ENCODE measurements at regions not wholly inside any gene's neighbourhood (a gene's known extent, or its start where the extent isn't known, plus 50 kb on each side); places are given as distances from the start of the nearest gene placed in this dataset.
"Not testable (repeated sequence)": the region's sequence is repeated elsewhere in the genome, so short reads cannot be mapped to it uniquely, and the experiment has no call there.

- no peak overlapping the region for H3K4me3 ChIP-seq (ENCODE audit: insufficient read depth, low read depth, low read length)
- no peak for DNase-seq
- no peaks in the 10 kb centered on the region for H3K27me3 ChIP-seq (ENCODE audit: control insufficient read depth, insufficient read depth, low read length)
- H3K36me3 ChIP-seq (replicated peaks; ENCODE audit: control insufficient read depth, insufficient read depth, low read length), result no peaks in the 10 kb centered on the region
Measured at GRCh38 chr7:121620206-121620605, 224.1 kb upstream of the FAM3C start.

- Histone ChIP-seq H3K36me3 (replicated peaks; ENCODE audit: control insufficient read depth, insufficient read depth, low read length) (no peaks in the 10 kb centered on the region), H3K4me3 (ENCODE audit: insufficient read depth, low read depth, low read length) (no peak overlapping the region), H3K27me3 (ENCODE audit: control insufficient read depth, insufficient read depth, low read length) (no peaks in the 10 kb centered on the region)
- DNase-seq, result no peak
Measured at GRCh38 chr7:121618182-121618581, 222.1 kb upstream of the FAM3C start.

GRCh38 chr7:121610243-121610642 is 214.1 kb upstream of the FAM3C start:
- no peak for DNase-seq
- Histone ChIP-seq H3K4me3 (ENCODE audit: insufficient read depth, low read depth, low read length) (no peak overlapping the region), H3K27me3 (ENCODE audit: control insufficient read depth, insufficient read depth, low read length) (no peaks in the 10 kb centered on the region), H3K36me3 (replicated peaks; ENCODE audit: control insufficient read depth, insufficient read depth, low read length) (no peaks in the 10 kb centered on the region)

GRCh38 chr7:121609208-121609607 is 213.1 kb upstream of the FAM3C start:
- Histone ChIP-seq H3K4me3 (ENCODE audit: insufficient read depth, low read depth, low read length) (no peak overlapping the region), H3K36me3 (replicated peaks; ENCODE audit: control insufficient read depth, insufficient read depth, low read length) (no peaks in the 10 kb centered on the region), H3K27me3 (ENCODE audit: control insufficient read depth, insufficient read depth, low read length) (no peaks in the 10 kb centered on the region)
- DNase-seq, result no peak

- H3K27me3 ChIP-seq (ENCODE audit: control insufficient read depth, insufficient read depth, low read length), result no peaks in the 10 kb centered on the region
- no peaks in the 10 kb centered on the region for H3K36me3 ChIP-seq (replicated peaks; ENCODE audit: control insufficient read depth, insufficient read depth, low read length)
- no peak for DNase-seq
- H3K4me3 ChIP-seq (ENCODE audit: insufficient read depth, low read depth, low read length), result no peak overlapping the region
Measured at GRCh38 chr7:121608785-121609184, 212.7 kb upstream of the FAM3C start.

GRCh38 chr7:121608183-121608582 is 212.1 kb upstream of the FAM3C start:
- not testable (repeated sequence) for H3K36me3 ChIP-seq (replicated peaks; ENCODE audit: control insufficient read depth, insufficient read depth, low read length); H3K4me3 ChIP-seq (ENCODE audit: insufficient read depth, low read depth, low read length); H3K27me3 ChIP-seq (ENCODE audit: control insufficient read depth, insufficient read depth, low read length); DNase-seq

GRCh38 chr7:121605317-121605680 is 209.2 kb upstream of the FAM3C start:
- no peaks in the 10 kb centered on the region for H3K27me3 ChIP-seq (ENCODE audit: control insufficient read depth, insufficient read depth, low read length)
- no peaks in the 10 kb centered on the region for H3K36me3 ChIP-seq (replicated peaks; ENCODE audit: control insufficient read depth, insufficient read depth, low read length)
- no peak for DNase-seq
- no peak overlapping the region for H3K4me3 ChIP-seq (ENCODE audit: insufficient read depth, low read depth, low read length)

GRCh38 chr7:121604627-121605316 is 208.7 kb upstream of the FAM3C start:
- peak; percentile 1 for DNase-seq

GRCh38 chr7:121603886-121604285 is 207.8 kb upstream of the FAM3C start:
- H3K27me3 ChIP-seq (ENCODE audit: control insufficient read depth, insufficient read depth, low read length), result no peaks in the 10 kb centered on the region
- no peak for DNase-seq
- no peak overlapping the region for H3K4me3 ChIP-seq (ENCODE audit: insufficient read depth, low read depth, low read length)
- no peaks in the 10 kb centered on the region for H3K36me3 ChIP-seq (replicated peaks; ENCODE audit: control insufficient read depth, insufficient read depth, low read length)

More at GRCh38 chr7:121604627-121605316, 208.7 kb upstream of the FAM3C start:
- H3K27me3 ChIP-seq (ENCODE audit: control insufficient read depth, insufficient read depth, low read length), result no peaks in the 10 kb centered on the region
- no peaks in the 10 kb centered on the region for H3K36me3 ChIP-seq (replicated peaks; ENCODE audit: control insufficient read depth, insufficient read depth, low read length)
- H3K4me3 ChIP-seq (ENCODE audit: insufficient read depth, low read depth, low read length), result no peak overlapping the region

- DNase-seq, result no peak
- Histone ChIP-seq H3K36me3 (replicated peaks; ENCODE audit: control insufficient read depth, insufficient read depth, low read length) (no peaks in the 10 kb centered on the region), H3K27me3 (ENCODE audit: control insufficient read depth, insufficient read depth, low read length) (no peaks in the 10 kb centered on the region), H3K4me3 (ENCODE audit: insufficient read depth, low read depth, low read length) (no peak overlapping the region)
Measured at GRCh38 chr7:121599887-121600286, 203.8 kb upstream of the FAM3C start.

GRCh38 chr7:121595758-121596696 is 199.9 kb upstream of the FAM3C start:
- Histone ChIP-seq H3K36me3 (replicated peaks; ENCODE audit: control insufficient read depth, insufficient read depth, low read length) (no peaks in the 10 kb centered on the region), H3K4me3 (ENCODE audit: insufficient read depth, low read depth, low read length) (no peak overlapping the region), H3K27me3 (ENCODE audit: control insufficient read depth, insufficient read depth, low read length) (no peaks in the 10 kb centered on the region)
- DNase-seq, result no peak

GRCh38 chr7:121591926-121592325 is 195.8 kb upstream of the FAM3C start:
- DNase-seq, result no peak
- Histone ChIP-seq H3K27me3 (ENCODE audit: control insufficient read depth, insufficient read depth, low read length) (no peaks in the 10 kb centered on the region), H3K36me3 (replicated peaks; ENCODE audit: control insufficient read depth, insufficient read depth, low read length) (no peaks in the 10 kb centered on the region), H3K4me3 (ENCODE audit: insufficient read depth, low read depth, low read length) (no peak overlapping the region)

GRCh38 chr7:121587435-121587834 is 191.3 kb upstream of the FAM3C start:
- DNase-seq, result no peak
- no peaks in the 10 kb centered on the region for H3K36me3 ChIP-seq (replicated peaks; ENCODE audit: control insufficient read depth, insufficient read depth, low read length)
- no peak overlapping the region for H3K4me3 ChIP-seq (ENCODE audit: insufficient read depth, low read depth, low read length)
- H3K27me3 ChIP-seq (ENCODE audit: control insufficient read depth, insufficient read depth, low read length), result no peaks in the 10 kb centered on the region

GRCh38 chr7:121582258-121582657 is 186.2 kb upstream of the FAM3C start:
- no peak for DNase-seq
- H3K36me3 ChIP-seq (replicated peaks; ENCODE audit: control insufficient read depth, insufficient read depth, low read length), result no peaks in the 10 kb centered on the region
- no peak overlapping the region for H3K4me3 ChIP-seq (ENCODE audit: insufficient read depth, low read depth, low read length)
- no peaks in the 10 kb centered on the region for H3K27me3 ChIP-seq (ENCODE audit: control insufficient read depth, insufficient read depth, low read length)

- no peak overlapping the region for H3K4me3 ChIP-seq (ENCODE audit: insufficient read depth, low read depth, low read length)
- H3K27me3 ChIP-seq (ENCODE audit: control insufficient read depth, insufficient read depth, low read length), result no peaks in the 10 kb centered on the region
- H3K36me3 ChIP-seq (replicated peaks; ENCODE audit: control insufficient read depth, insufficient read depth, low read length), result no peaks in the 10 kb centered on the region
- no peak for DNase-seq
Measured at GRCh38 chr7:121579639-121580038, 183.5 kb upstream of the FAM3C start.

Data from H7 (cell line).